22Rv1 (cell line): ENCODE measurements at regions not wholly inside any gene's neighbourhood (a gene's known extent, or its start where the extent isn't known, plus 50 kb on each side); places are given as distances from the start of the nearest gene placed in this dataset.
"Not testable (repeated sequence)": the region's sequence is repeated elsewhere in the genome, so short reads cannot be mapped to it uniquely, and the experiment has no call there.

Experiments used
- H3K27ac ChIP-seq: fragments of 450-650 bp; 2 replicates; pipeline ENCODE4 v1.5.1; 2017
- ZFX ChIP-seq: fragments of 450-650 bp; IDR thresholded peaks from 2 replicates; pipeline ENCODE4 v1.6.1; 2017; ENCODE audit warnings: antibody characterized with exemption, borderline replicate concordance
- TF ChIP-seq, protein P1 (sequence below): fragments of 450-650 bp; IDR thresholded peaks from 2 replicates; pipeline ENCODE4 v1.5.1; 2017; ENCODE audit warnings: mild to moderate bottlenecking

DNA sequence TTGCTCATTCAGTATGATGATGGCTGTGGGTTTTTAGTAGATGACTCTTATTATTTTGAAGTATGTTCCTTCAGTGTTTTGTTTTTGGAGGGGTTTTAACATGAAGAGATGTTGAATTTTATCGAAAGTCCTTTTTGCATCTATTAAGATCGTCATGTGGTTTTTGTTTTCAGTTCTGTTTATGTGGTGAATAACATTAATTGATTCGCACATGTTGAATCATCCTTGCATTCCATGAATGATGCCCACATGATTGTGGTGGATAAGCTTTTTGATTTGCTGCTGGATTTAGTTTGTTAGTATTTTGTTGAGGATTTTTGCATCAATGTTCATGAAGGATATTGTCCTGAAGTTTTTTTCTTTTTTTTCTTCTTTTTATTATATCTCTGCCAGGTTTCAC, 347.4 kb upstream of the EPHA5 start:
- H3K27ac ChIP-seq = no peak overlapping the region
- no peak for TF ChIP-seq ZFX

DNA sequence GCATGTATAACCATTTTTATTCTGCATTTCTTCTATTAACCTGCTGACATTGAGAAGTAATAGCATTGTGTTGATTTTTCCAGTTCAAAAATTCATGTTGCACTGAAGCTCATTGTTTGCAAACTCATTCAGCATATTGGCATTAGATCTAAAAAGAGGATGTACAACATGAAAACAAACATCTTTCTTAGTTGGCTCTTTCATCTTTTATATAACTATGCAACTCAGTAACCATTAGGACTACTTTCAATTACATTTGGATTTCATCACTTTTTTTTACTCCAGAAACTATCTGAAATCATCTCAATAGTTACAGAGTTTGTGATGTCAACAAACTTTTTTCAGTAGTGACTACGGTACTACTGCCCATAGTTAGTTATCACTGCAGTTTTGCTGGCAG, 346.0 kb upstream of the EPHA5 start:
- TF ChIP-seq ZFX = no peak
- TF ChIP-seq, protein P1, sequence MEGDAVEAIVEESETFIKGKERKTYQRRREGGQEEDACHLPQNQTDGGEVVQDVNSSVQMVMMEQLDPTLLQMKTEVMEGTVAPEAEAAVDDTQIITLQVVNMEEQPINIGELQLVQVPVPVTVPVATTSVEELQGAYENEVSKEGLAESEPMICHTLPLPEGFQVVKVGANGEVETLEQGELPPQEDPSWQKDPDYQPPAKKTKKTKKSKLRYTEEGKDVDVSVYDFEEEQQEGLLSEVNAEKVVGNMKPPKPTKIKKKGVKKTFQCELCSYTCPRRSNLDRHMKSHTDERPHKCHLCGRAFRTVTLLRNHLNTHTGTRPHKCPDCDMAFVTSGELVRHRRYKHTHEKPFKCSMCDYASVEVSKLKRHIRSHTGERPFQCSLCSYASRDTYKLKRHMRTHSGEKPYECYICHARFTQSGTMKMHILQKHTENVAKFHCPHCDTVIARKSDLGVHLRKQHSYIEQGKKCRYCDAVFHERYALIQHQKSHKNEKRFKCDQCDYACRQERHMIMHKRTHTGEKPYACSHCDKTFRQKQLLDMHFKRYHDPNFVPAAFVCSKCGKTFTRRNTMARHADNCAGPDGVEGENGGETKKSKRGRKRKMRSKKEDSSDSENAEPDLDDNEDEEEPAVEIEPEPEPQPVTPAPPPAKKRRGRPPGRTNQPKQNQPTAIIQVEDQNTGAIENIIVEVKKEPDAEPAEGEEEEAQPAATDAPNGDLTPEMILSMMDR = no peak

DNA sequence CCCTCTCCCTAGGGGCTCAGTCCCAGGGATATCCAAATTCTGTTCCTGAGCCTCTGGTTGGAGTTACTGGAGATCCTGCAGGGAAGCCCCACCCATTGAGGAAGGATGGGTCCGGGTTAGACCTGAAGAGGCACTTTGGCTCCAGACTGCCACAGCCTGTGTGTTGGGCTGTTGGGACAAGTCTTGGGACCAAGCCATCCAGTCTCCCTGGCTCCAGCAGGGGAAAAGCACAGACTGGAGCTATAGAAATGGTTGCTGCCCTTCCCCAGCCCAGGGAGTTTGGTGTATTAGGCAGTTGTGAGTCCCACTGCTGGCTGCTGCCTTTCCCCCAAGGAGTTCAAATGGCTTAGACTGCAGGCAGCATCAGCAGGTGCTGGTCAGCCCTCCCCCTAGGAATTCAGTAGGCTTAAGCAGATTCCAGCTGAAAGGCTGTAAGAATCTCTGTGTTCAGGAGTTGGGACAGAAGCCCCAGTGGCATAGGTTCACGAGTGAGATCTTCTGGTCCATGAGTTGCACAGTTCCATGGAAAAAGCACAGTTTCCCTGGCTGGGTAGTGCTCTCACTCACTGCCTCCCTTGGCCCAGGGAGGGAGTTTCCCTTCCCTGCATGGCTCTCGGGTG, 344.0 kb upstream of the EPHA5 start:
- H3K27ac ChIP-seq = no peak overlapping the region
- TF ChIP-seq, protein P1 = no peak
- TF ChIP-seq ZFX = no peak

More for the DNA sequence above, 346.0 kb upstream of the EPHA5 start:
- H3K27ac ChIP-seq = no peak overlapping the region

DNA sequence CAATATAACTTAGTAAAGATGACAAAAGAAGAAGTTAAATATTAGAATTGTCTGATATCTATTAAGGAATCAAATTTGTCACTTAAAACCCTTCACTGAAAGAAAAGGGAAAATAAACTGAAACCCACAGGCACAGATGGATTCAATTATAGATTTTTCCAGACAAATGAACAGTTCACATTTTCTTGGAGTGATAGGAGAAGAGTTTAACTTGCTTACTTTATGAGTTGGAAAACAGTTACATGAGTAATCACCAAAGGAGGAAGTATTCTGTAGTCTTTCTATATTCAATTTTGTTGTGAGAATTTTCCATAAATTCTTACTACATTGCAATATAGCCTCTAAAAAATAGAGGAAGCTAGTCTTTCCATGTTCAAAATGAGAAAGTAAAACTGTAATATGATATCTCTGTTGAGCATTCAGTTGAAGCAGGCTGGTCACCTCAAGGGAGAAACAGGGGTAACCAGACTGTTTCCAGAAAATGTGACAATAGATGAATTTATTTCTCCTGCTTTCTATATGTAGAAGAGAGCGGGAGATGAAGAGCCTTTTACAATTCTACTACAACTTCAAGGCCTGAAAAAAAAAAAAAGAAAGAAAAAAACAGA, 330.3 kb upstream of the EPHA5 start:
- no peak for TF ChIP-seq ZFX
- TF ChIP-seq, protein P1 = no peak
- no peak overlapping the region for H3K27ac ChIP-seq

DNA sequence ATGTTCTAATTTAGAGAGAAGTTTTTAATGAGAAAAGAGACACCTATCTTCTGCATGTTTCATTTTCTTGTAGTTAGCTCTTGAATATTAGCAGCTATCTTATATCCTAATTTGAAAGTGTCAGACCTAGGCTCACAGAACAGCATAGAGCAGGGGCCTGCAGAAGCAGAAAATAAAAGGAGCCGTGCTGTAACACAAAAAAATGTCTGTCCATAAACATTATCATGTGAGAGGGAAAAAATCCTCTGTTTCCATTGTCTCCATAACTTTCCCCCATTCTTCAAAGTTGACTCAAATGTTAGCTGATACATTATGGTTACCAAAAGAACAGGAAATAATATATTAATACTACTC, 329.2 kb upstream of the EPHA5 start:
- H3K27ac ChIP-seq = no peak overlapping the region
- TF ChIP-seq, protein P1 = no peak

DNA sequence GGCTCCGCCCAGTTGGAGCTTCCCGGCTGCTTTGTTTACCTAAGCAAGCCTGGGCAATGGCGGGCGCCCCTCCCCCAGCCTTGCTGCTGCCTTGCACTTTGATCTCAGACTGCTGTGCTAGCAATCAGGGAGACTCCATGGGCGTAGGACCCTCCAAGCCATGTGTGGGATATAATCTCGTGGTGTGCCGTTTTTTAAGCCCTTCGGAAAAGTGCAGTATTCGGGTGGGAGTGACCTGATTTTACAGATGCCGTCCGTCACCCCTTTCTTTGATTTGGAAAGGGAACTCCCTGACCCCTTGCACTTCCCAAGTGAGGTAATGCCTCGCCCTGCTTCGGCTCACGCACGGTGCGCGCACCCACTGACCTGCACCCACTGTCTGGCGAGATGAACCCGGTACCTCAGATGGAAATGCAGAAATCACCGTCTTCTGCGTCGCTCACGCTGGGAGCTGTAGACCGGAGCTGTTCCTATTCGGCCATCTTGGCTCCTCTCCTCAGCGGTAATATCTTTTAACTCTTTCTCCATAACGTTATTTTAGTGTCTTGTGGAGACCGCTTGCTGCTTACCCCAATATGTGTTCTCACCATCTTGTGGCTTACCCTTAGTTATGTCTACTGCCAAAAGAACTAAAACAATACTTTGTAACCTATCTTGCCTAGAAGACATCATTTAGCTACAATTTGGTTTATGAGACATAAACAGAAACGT, 328.7 kb upstream of the EPHA5 start:
- H3K27ac ChIP-seq = not testable (repeated sequence)

DNA sequence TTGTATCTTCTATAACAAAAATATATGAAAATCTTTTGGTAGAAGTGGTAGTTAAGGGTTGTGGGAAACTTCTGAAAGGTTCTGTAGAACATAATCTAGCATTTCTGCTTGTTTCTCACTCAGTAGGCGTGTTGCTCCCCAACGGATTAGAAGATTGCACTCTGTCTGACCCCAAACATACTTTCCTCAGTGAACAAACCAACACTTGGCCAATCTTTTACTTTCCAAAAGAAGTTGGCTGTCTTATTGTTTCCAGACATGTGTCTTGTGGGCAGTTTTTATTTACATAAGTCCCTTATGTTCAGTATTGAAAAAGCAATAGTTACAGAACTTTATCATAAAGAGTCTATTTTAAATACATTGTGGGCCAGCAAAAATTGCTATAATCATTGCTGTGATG, 312.8 kb upstream of the EPHA5 start:
- no peak for TF ChIP-seq ZFX
- TF ChIP-seq, protein P1 = no peak
- no peak overlapping the region for H3K27ac ChIP-seq

DNA sequence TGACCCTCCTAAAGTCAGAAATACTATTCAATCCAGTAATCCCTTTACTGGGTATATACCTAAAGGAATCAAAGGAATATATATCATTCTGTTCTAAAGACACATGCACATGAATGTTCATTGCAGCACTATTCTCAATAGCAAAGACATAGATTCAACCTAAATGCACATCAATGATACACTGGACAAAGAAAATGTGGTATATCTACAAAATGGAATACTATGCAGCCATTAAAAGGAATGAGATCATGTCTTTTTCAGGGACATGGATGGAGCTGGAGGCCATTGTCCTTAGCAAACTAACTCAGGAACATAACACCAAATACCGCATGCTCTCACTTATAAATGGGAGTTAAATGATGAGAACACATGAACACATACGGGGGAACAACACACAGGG, 306.0 kb upstream of the EPHA5 start:
- no peak for TF ChIP-seq ZFX
- H3K27ac ChIP-seq = no peak overlapping the region

DNA sequence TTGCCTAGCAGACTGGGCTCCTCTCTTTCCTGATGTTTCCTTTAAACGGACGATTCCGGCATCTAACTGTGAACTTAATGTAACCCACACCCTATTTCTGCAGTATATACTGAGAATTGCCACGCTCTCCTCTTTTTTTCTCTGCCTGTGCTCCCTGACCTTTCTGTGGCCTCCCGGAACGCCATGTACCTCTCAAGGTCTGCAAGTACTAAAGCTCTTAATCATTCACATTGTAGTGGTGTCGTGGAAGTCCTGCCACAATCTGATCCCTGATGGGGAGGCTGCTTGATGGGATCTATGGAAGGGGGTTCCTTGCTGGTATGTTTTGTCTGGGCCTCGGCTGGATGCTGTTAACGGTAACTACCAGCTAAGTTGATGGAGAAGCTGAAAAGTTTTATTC, 302.9 kb upstream of the EPHA5 start:
- TF ChIP-seq ZFX = no peak
- TF ChIP-seq, protein P1 = no peak
- no peak overlapping the region for H3K27ac ChIP-seq
